GM23338 (cell line): ENCODE measurements at regions not wholly inside any gene's neighbourhood (a gene's known extent, or its start where the extent isn't known, plus 50 kb on each side); places are given as distances from the start of the nearest gene placed in this dataset.

Experiments
- ATAC-seq: fragments of 200-7000 bp; cut with Tn5 transposase; 3 replicates; pipeline ENCODE4 v1.9.1; 2020
- DNase-seq: peaks from one replicate; pipeline ENCODE4 v3.0.0-alpha.2; 2015; ENCODE audit warnings: low spot score
- H2AFZ ChIP-seq: fragments of 200-600 bp; sonication (generic); 2 replicates; pipeline ENCODE4 v1.8.0; 2016; ENCODE audit warnings: antibody characterized with exemption, mild to moderate bottlenecking, moderate library complexity
- H3F3A ChIP-seq: fragments of 200-600 bp; sonication (generic); replicated peaks from 2 replicates; pipeline ENCODE4 v1.8.0; 2017; ENCODE audit warnings: antibody characterized with exemption, mixed run types, low read depth
- H3K27ac ChIP-seq: fragments of 200-600 bp; sonication (generic); 2 replicates; pipeline ENCODE4 v1.6.1; 2016; ENCODE audit warnings: low read depth
- H3K27me3 ChIP-seq: fragments of 200-600 bp; sonication (generic); 2 replicates; pipeline ENCODE4 v1.8.0; 2016; ENCODE audit warnings: mild to moderate bottlenecking, mixed run types, moderate library complexity; ENCODE audit not compliant: insufficient read depth
- H3K36me3 ChIP-seq: fragments of 200-600 bp; sonication (generic); 2 replicates; pipeline ENCODE4 v1.8.0; 2016; ENCODE audit warnings: mild to moderate bottlenecking; ENCODE audit not compliant: insufficient read depth
- H3K4me1 ChIP-seq: fragments of 200-600 bp; sonication (generic); 2 replicates; pipeline ENCODE4 v1.8.0; 2016; ENCODE audit warnings: mild to moderate bottlenecking, moderate library complexity; ENCODE audit not compliant: insufficient read depth
- H3K4me2 ChIP-seq: fragments of 200-600 bp; sonication (generic); 2 replicates; pipeline ENCODE4 v1.7.1; 2017; ENCODE audit warnings: mixed run types
- H3K4me3 ChIP-seq: fragments of 200-600 bp; sonication (generic); 2 replicates; pipeline ENCODE4 v1.6.1; 2016; ENCODE audit warnings: mixed run types
- H3K79me2 ChIP-seq: fragments of 200-600 bp; sonication (generic); replicated peaks from 2 replicates; pipeline ENCODE4 v1.8.0; 2017; ENCODE audit warnings: mild to moderate bottlenecking; ENCODE audit not compliant: insufficient read depth
- H3K9me2 ChIP-seq: fragments of 200-600 bp; sonication (generic); 2 replicates; pipeline ENCODE4 v1.8.0; 2017; ENCODE audit not compliant: insufficient read depth
- H4K20me1 ChIP-seq: fragments of 200-600 bp; sonication (generic); replicated peaks from 2 replicates; pipeline ENCODE4 v1.8.0; 2017; ENCODE audit warnings: mild to moderate bottlenecking; ENCODE audit not compliant: insufficient read depth
- H3K27ac Mint-ChIP-seq: 2 replicates; pipeline ENCODE4 v1.8.0; 2020; ENCODE audit warnings: inconsistent platforms, mild to moderate bottlenecking, moderate library complexity, mixed read lengths
- H3K27me3 Mint-ChIP-seq: 3 replicates; pipeline ENCODE4 v1.8.0; 2022; ENCODE audit warnings: low read depth, mild to moderate bottlenecking, moderate library complexity, mixed read lengths, inconsistent platforms; ENCODE audit not compliant: insufficient read depth, poor library complexity
- H3K36me3 Mint-ChIP-seq: 3 replicates; pipeline ENCODE4 v1.8.0; 2021; ENCODE audit warnings: low read depth, mild to moderate bottlenecking, inconsistent platforms, moderate library complexity, mixed read lengths
- H3K4me1 Mint-ChIP-seq: 3 replicates; pipeline ENCODE4 v1.8.0; 2020; ENCODE audit warnings: mild to moderate bottlenecking, inconsistent platforms, mixed read lengths
- H3K4me3 Mint-ChIP-seq: 3 replicates; pipeline ENCODE4 v1.8.0; 2021; ENCODE audit warnings: moderate library complexity, mild to moderate bottlenecking, inconsistent platforms, mixed read lengths
- H3K9me3 Mint-ChIP-seq: 3 replicates; pipeline ENCODE4 v1.8.0; 2020; ENCODE audit warnings: moderate library complexity, mild to moderate bottlenecking, inconsistent platforms, mixed read lengths
- CREB1 ChIP-seq: fragments of 250-450 bp; sonication (Bioruptor Pico); IDR thresholded peaks from 2 replicates; pipeline ENCODE4 v1.5.0; 2020; ENCODE audit warnings: low read depth, mild to moderate bottlenecking, moderate library complexity
- EZH2 ChIP-seq: fragments of 200-600 bp; sonication (generic); IDR thresholded peaks from one replicate; pipeline ENCODE4 v1.8.0; 2017; ENCODE audit warnings: antibody characterized with exemption, mild to moderate bottlenecking, low read depth; ENCODE audit not compliant: unreplicated experiment
- EZH2phosphoT487 ChIP-seq: fragments of 200-600 bp; sonication (generic); IDR thresholded peaks from one replicate; pipeline ENCODE4 v1.8.1; 2018; ENCODE audit warnings: antibody characterized with exemption; ENCODE audit not compliant: unreplicated experiment
- JUNB ChIP-seq: IDR thresholded peaks from one replicate; pipeline ENCODE4 v1.6.1; 2016; ENCODE audit warnings: antibody characterized with exemption; ENCODE audit not compliant: unreplicated experiment
- NANOG ChIP-seq: IDR thresholded peaks from 2 replicates; pipeline ENCODE4 v1.6.1; 2016; ENCODE audit warnings: antibody characterized with exemption, borderline replicate concordance
- POLR2AphosphoS5 ChIP-seq: IDR thresholded peaks from 2 replicates; pipeline ENCODE4 v1.6.1; 2016; ENCODE audit warnings: antibody characterized with exemption, low read depth
- STAT1 ChIP-seq: IDR thresholded peaks from one replicate; pipeline ENCODE4 v1.6.1; 2016; ENCODE audit warnings: antibody characterized with exemption; ENCODE audit not compliant: unreplicated experiment
- ZNF114 ChIP-seq: fragments of 250-450 bp; sonication (Bioruptor Pico); IDR thresholded peaks from 2 replicates; pipeline ENCODE4 v1.5.0; 2020; ENCODE audit warnings: mild to moderate bottlenecking, moderate library complexity
- ZNF331 ChIP-seq: fragments of 250-450 bp; sonication (Bioruptor Pico); IDR thresholded peaks from 2 replicates; pipeline ENCODE4 v1.5.0; 2020; ENCODE audit warnings: low read depth, mild to moderate bottlenecking, moderate library complexity
- TF ChIP-seq, protein P1 (sequence below): IDR thresholded peaks from 2 replicates; pipeline ENCODE4 v1.6.1; 2016; ENCODE audit warnings: antibody characterized with exemption
- TF ChIP-seq, protein P2 (sequence below): fragments of 250-450 bp; sonication (Bioruptor Pico); IDR thresholded peaks from 2 replicates; pipeline ENCODE4 v1.5.0; 2020; ENCODE audit warnings: mild to moderate bottlenecking, moderate library complexity
- TF ChIP-seq, protein P3 (sequence below): IDR thresholded peaks from one replicate; pipeline ENCODE4 v1.6.1; 2018; ENCODE audit warnings: antibody characterized with exemption; ENCODE audit not compliant: unreplicated experiment
- TF ChIP-seq, protein P4 (sequence below), 2 experiments: fragments of 200-600 bp in 1 of 2; sonication (generic) in 1 of 2; conservative IDR thresholded peaks; 2 replicates each; pipeline versions ENCODE4 v1.5.1 to v1.6.1; 2016 to 2017; ENCODE audit warnings: antibody characterized with exemption in 2 of 2, low read depth in 2 of 2, mild to moderate bottlenecking in 2 of 2, moderate library complexity in 1 of 2

DNA sequence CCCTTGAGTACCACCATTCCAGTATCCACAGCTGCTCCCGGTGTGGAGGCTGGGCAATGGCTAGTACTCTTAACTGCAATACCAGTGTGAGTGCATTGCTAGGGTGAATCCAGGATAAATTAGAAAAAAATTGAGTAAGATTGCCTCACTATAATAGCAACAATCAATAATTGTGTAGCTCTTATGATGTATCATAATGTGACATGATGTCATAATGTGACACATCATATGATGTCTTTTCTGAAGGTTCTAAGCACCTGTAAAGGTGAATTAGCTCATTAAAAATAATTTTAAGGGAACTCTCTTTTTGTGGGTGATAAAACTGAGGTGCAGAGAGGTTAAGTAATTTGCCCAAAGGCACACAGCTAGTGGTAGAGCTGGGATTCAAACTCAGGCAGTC, 424.4 kb downstream of the HLX start:
- H3K79me2 ChIP-seq = no peaks in the 10 kb centered on the region
- no peak overlapping the region for H3K27ac ChIP-seq
- peaks cover 4% of the 10 kb centered on the region; the same call in 1 of the 3 replicates for H3K9me3 Mint-ChIP-seq
- H4K20me1 ChIP-seq = no peaks in the 10 kb centered on the region
- H3K4me1 ChIP-seq = peaks cover 4% of the 10 kb centered on the region; the same call in 1 of the 2 replicates
- ATAC-seq (no peak), DNase-seq (no peak)
- no peak overlapping the region for H3K4me3 ChIP-seq
- H3F3A ChIP-seq = no peaks in the 10 kb centered on the region
- TF ChIP-seq ZNF114 (CRISPR knock-in tag) (no peak), POLR2AphosphoS5 (no peak), STAT1 (no peak), EZH2phosphoT487 (no peak), ZNF331 (CRISPR knock-in tag) (no peak), EZH2 (no peak), CREB1 (CRISPR knock-in tag) (no peak), NANOG (no peak), JUNB (no peak)
- TF ChIP-seq, protein P1, sequence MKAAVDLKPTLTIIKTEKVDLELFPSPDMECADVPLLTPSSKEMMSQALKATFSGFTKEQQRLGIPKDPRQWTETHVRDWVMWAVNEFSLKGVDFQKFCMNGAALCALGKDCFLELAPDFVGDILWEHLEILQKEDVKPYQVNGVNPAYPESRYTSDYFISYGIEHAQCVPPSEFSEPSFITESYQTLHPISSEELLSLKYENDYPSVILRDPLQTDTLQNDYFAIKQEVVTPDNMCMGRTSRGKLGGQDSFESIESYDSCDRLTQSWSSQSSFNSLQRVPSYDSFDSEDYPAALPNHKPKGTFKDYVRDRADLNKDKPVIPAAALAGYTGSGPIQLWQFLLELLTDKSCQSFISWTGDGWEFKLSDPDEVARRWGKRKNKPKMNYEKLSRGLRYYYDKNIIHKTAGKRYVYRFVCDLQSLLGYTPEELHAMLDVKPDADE = no peak
- TF ChIP-seq, protein P2, sequence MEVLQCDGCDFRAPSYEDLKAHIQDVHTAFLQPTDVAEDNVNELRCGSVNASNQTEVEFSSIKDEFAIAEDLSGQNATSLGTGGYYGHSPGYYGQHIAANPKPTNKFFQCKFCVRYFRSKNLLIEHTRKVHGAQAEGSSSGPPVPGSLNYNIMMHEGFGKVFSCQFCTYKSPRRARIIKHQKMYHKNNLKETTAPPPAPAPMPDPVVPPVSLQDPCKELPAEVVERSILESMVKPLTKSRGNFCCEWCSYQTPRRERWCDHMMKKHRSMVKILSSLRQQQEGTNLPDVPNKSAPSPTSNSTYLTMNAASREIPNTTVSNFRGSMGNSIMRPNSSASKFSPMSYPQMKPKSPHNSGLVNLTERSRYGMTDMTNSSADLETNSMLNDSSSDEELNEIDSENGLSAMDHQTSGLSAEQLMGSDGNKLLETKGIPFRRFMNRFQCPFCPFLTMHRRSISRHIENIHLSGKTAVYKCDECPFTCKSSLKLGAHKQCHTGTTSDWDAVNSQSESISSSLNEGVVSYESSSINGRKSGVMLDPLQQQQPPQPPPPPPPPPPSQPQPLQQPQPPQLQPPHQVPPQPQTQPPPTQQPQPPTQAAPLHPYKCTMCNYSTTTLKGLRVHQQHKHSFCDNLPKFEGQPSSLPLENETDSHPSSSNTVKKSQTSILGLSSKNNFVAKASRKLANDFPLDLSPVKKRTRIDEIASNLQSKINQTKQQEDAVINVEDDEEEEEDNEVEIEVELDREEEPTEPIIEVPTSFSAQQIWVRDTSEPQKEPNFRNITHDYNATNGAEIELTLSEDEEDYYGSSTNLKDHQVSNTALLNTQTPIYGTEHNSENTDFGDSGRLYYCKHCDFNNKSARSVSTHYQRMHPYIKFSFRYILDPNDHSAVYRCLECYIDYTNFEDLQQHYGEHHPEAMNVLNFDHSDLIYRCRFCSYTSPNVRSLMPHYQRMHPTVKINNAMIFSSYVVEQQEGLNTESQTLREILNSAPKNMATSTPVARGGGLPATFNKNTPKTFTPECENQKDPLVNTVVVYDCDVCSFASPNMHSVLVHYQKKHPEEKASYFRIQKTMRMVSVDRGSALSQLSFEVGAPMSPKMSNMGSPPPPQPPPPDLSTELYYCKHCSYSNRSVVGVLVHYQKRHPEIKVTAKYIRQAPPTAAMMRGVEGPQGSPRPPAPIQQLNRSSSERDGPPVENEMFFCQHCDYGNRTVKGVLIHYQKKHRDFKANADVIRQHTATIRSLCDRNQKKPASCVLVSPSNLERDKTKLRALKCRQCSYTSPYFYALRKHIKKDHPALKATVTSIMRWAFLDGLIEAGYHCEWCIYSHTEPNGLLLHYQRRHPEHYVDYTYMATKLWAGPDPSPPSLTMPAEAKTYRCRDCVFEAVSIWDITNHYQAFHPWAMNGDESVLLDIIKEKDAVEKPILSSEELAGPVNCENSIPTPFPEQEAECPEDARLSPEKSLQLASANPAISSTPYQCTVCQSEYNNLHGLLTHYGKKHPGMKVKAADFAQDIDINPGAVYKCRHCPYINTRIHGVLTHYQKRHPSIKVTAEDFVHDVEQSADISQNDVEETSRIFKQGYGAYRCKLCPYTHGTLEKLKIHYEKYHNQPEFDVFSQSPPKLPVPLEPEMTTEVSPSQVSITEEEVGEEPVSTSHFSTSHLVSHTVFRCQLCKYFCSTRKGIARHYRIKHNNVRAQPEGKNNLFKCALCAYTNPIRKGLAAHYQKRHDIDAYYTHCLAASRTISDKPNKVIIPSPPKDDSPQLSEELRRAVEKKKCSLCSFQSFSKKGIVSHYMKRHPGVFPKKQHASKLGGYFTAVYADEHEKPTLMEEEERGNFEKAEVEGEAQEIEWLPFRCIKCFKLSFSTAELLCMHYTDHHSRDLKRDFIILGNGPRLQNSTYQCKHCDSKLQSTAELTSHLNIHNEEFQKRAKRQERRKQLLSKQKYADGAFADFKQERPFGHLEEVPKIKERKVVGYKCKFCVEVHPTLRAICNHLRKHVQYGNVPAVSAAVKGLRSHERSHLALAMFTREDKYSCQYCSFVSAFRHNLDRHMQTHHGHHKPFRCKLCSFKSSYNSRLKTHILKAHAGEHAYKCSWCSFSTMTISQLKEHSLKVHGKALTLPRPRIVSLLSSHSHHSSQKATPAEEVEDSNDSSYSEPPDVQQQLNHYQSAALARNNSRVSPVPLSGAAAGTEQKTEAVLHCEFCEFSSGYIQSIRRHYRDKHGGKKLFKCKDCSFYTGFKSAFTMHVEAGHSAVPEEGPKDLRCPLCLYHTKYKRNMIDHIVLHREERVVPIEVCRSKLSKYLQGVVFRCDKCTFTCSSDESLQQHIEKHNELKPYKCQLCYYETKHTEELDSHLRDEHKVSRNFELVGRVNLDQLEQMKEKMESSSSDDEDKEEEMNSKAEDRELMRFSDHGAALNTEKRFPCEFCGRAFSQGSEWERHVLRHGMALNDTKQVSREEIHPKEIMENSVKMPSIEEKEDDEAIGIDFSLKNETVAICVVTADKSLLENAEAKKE = no peak
- TF ChIP-seq, protein P3, sequence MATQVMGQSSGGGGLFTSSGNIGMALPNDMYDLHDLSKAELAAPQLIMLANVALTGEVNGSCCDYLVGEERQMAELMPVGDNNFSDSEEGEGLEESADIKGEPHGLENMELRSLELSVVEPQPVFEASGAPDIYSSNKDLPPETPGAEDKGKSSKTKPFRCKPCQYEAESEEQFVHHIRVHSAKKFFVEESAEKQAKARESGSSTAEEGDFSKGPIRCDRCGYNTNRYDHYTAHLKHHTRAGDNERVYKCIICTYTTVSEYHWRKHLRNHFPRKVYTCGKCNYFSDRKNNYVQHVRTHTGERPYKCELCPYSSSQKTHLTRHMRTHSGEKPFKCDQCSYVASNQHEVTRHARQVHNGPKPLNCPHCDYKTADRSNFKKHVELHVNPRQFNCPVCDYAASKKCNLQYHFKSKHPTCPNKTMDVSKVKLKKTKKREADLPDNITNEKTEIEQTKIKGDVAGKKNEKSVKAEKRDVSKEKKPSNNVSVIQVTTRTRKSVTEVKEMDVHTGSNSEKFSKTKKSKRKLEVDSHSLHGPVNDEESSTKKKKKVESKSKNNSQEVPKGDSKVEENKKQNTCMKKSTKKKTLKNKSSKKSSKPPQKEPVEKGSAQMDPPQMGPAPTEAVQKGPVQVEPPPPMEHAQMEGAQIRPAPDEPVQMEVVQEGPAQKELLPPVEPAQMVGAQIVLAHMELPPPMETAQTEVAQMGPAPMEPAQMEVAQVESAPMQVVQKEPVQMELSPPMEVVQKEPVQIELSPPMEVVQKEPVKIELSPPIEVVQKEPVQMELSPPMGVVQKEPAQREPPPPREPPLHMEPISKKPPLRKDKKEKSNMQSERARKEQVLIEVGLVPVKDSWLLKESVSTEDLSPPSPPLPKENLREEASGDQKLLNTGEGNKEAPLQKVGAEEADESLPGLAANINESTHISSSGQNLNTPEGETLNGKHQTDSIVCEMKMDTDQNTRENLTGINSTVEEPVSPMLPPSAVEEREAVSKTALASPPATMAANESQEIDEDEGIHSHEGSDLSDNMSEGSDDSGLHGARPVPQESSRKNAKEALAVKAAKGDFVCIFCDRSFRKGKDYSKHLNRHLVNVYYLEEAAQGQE = no peak
- TF ChIP-seq, protein P4, sequence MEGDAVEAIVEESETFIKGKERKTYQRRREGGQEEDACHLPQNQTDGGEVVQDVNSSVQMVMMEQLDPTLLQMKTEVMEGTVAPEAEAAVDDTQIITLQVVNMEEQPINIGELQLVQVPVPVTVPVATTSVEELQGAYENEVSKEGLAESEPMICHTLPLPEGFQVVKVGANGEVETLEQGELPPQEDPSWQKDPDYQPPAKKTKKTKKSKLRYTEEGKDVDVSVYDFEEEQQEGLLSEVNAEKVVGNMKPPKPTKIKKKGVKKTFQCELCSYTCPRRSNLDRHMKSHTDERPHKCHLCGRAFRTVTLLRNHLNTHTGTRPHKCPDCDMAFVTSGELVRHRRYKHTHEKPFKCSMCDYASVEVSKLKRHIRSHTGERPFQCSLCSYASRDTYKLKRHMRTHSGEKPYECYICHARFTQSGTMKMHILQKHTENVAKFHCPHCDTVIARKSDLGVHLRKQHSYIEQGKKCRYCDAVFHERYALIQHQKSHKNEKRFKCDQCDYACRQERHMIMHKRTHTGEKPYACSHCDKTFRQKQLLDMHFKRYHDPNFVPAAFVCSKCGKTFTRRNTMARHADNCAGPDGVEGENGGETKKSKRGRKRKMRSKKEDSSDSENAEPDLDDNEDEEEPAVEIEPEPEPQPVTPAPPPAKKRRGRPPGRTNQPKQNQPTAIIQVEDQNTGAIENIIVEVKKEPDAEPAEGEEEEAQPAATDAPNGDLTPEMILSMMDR (conservative IDR thresholded peaks at IDR 0.05; ENCODE audit: low read depth in 2 of 2) = no peak
- H3K4me1 Mint-ChIP-seq = peaks cover 9% of the 10 kb centered on the region; the same call in 2 of the 3 replicates
- H3K36me3 ChIP-seq = no peaks in the 10 kb centered on the region; the same call in 1 of the 2 replicates
- no peak overlapping the region for H3K4me2 ChIP-seq
- no peak overlapping the region for H3K27ac Mint-ChIP-seq
- H3K4me3 Mint-ChIP-seq = no peak overlapping the region
- no peaks in the 10 kb centered on the region for H3K27me3 Mint-ChIP-seq
- H3K27me3 ChIP-seq = no peaks in the 10 kb centered on the region
- H2AFZ ChIP-seq = no peak overlapping the region
- peaks cover 7% of the 10 kb centered on the region; the same call in 2 of the 3 replicates for H3K36me3 Mint-ChIP-seq
- no peaks in the 10 kb centered on the region; the same call in none of the 2 replicates for H3K9me2 ChIP-seq
